NCI-H774 (cell line): ENCODE measurements at regions not wholly inside any gene's neighbourhood (a gene's known extent, or its start where the extent isn't known, plus 50 kb on each side); places are given as distances from the start of the nearest gene placed in this dataset.

Experiments used
- DNase-seq: peaks from one replicate; lab custom pipeline; 2025; lab: John Stamatoyannopoulos, UW

DNA sequence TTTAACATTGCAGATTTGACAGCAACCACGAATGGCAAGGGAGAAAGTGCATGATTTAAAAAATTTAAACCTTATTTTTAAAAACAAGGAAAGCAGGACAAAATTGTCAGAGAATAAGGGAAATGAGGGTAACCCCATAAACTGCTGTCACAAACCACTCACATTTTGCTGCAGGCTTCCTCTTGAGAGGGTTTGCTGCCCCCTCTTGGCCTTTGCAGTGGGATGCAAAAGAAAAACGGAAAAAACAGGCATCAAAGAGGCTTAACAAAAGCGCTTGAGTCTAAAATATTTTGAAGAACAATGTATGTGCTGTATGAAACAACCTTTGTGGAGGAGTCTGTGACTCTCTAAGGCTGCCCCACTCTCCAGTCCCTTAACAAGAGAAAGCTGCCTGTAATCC is 91.6 kb downstream of the TMX3 start:
- no peak for DNase-seq

DNA sequence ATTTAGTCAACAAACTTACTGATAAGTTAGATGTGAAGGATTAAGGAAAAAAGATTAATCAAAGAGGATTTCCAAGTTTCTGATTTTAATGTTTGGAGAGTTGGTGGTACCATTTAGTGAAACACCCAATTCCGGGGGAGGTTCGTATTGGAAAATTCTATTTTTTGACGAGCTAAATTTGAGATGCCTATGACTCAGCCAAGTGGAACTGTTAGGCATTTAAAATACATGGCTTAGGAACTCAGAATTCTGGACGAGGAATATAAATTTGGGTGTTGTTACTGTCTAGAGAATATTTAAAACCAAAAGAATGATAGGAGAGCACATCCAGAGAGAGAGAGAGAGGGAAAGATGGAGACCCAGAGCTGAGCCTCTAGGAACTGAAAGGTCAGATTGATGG is 103.6 kb downstream of the TMX3 start:
- no peak for DNase-seq

DNA sequence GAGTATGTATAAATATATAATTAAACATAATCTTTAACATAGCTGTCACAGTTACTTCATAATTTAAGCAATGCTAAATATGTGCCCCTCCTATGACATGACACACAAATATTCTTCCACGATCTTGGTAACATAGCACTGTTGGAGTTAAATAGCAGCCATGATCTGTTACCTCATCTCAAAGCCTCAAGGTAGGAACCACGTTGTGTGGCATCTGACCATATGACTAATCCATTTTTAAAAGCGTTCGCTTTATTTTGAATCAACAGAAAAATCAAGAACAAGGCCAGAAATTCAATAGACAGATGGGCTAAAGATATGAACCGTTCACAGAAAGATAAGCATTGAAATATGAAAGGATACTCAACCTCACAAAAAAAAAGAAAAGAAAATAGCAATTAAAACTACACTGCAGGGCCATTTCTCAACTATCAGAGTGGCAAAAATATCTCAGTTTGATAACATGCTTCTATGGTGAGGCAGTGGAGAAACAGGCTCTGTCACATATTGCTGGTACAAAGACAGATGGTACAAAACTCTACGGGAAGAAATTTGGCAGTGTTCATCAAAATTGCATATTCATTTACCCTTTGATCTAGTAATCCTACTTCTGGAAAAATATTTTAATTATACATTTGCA is 105.9 kb downstream of the TMX3 start:
- no peak for DNase-seq

DNA sequence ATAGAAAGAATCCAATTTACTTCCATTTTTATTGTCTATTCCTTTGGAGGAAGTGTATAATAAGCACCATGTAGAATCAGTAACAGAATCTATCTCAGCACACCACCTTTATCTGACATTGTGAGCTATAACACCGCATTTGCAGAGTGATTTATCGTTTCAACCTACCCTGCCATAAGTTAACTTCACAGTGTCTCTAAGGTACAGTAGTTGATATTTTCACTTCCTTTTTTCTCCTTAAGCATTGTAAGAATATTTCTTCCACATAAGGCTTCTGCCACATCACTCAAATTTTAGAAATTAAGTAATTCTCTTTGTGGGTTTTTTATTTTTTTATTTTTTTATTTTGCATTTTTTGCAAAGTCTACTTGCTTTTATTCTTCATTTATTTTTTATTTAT is 107.1 kb downstream of the TMX3 start:
- no peak for DNase-seq

DNA sequence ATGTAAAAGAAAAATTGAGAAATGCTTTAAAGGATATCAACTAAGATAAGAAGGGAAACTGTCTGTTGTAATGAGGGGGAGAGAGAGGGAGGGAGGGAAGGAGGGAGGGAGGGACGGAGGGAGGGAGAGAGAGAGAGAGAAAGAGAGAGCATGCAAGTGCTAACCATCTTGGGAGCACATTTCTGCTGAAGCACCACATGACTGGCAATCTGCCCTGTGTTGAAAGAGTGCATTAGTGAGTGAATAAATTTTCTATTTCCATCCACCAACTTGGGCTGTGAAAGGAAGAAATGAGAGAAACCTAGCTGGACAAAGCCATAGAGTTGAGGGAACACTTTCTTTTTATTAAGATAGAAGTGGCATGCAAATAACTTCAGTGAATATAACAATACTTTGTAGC is 110.7 kb downstream of the TMX3 start:
- DNase-seq: no peak

DNA sequence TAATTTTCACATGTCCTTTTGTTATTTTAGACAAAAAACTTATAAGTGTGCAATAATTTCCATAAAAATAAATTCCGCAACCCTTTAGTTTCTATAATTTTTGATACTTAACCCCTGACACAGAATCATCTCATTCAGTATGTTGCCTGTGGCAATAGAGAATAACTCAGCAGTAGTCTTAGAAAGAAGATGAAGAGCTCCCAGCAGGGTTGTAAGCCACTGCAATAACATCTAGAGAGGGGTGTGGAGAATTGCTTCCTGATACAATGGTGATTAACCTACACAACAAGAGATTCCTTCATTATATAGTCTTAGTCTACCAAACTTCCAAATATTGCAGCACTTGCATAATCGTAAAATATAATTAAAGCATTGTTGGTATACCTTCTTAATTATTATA is 118.9 kb downstream of the TMX3 start:
- DNase-seq: no peak

DNA sequence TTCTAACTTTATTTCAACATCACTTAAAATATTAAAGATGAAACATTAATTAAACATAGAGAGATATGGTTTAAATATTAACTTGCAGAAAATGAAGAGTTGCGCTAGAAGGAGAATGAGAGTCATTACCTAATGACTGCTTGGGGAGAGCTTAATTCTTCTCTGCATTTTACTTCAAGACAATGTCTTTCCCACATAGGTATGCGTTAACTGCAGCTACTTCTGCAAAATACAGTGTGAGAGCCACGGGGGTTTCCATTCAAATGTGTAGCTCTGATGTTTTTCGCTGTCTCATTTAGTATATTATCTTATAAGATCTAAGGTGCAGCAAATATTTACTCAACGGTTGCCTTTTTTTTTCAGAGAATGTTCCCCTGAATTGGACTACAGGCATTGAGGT is 126.7 kb downstream of the TMX3 start:
- no peak for DNase-seq

DNA sequence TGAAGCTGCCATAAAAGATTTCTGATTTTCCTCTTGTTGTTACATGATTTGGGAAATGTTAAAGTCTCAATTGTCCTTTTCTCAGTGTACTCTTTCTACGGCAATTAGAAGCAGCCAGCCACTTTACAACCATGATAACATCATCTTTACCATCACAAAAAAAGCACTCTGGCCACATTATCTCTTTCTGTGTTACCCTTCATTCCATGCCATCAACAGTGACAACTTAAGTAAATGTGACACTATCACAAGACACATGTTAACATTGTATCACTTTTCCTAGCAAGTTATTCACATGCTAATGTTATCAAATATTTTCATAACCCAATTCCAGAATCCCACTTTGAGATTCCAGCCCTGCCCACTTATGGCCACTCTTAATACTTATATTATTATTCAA is 131.2 kb downstream of the TMX3 start:
- no peak for DNase-seq

DNA sequence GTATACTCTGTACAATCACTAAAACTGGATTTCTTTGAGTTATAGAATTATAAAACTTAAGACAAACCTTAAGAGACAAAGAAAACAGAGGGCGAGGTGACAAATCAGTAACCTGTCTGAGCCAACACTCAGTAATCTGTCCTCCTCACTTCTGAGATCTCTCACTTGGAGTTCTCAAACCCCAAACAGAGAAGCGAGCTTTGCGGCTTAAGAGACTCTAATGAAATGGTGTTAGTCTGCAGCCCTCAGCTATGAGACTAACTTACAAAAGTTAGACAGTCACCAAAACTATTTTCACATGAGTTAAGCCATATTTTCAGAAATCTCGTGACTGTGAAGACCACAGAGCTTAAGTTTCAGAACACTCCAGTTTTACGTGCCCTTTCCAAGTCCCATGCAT is 140.6 kb downstream of the TMX3 start:
- no peak for DNase-seq

DNA sequence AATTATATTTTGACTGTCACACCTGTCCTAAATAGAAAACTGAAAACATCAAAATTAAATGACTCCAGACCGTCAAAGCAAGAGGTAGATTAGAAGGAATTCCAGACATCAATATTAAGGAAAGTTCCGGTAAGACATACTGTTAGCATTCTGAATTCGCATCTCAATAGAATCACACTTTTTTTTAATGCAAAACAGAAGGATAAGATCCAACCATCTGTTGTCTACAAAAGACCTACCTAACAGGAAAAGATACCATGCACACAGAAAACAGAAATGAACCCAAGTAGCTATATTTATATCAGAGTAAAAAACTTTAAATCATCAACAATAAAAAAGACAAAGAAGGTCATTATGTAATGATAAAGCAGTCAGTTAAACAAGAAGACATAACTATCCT is 145.0 kb downstream of the TMX3 start:
- DNase-seq: no peak

DNA sequence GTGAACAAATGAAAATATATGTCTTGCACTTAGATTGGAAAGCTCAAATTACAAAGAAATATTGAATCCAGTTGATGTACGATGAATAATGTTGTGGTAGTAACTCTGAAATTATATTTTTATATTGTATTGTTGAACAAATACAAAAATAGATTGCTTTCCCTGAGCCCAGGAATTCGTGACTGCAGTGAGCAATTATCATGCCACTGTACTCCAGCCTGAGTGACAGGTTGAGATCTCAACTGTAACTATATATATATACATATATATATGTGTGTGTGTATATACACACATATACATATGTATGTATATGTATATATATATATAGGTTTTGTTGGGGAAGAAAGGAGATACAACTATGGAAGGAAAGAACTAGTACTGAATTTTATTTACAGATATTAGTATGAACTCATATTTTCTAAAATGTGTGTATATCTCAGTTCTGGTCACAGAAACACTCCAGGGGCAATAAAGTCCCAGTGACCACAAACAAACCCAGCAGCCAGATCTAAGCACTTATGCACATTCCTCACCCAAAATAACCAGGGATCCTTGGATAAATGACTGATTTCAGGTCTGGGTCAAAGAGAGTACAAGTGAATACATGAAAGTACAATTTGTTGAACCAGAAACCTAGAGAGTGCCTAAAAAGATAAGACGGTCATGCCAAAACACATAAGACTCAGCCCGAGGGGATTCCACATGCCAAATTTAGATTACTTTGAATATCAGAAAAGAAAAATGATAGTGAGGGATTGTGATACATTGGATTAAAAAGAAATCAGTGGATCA is 146.3 kb downstream of the TMX3 start:
- no peak for DNase-seq

DNA sequence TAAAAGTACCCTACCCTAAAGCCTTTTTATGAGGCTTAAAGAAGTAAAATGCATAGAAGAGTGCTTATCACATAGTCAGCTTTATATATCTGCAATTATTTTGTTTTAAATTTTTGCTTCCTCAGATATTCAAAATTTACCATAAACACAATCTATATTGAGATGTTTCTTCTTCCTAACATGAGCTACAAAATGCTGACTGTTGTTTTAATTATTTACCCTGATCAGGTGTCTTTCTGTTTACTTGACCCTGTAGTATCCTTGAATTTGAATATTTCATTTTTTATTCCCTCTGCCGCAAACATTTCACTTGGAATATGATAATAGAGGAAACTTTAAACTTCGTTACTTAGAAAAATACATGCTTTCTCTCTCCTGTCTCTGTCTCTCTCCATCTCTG is 147.9 kb downstream of the TMX3 start:
- no peak for DNase-seq

DNA sequence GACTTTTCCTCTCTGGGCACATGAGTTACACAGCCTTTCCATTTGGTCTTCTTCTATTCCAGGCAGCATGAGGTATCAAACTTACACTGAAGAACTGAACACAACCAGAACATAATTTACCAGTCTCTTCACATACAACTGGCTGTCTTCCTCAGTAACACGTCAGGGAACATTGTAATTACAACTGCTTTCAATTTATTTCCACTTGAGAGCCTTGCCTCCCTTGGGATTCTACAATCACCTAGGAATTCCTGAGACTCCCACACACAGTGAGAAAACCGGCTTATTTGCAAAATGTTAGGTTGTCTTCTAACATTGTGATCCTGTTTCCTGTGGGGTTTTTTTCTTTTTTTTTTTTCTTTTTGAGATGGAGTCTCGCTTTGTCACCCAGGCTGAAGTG is 149.9 kb downstream of the TMX3 start:
- no peak for DNase-seq

DNA sequence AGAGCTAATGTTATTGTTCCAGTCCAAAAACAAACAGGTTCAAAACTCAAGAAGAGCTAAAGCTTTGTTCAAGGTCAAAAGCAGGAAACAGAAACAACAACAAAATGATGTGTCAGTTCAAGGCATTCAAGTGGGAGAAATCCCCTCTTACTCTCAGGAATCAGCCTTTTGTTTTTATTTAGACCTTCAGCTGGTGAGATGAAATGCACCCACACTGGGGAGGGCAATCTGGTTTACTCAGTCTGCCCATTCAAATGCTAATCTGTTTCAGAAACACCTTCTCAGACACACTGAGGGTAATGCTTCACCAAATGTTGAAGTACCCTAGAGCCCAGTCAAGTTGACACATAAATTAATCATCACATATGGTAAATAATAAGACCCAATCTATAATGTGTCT is 150.6 kb downstream of the TMX3 start:
- no peak for DNase-seq

DNA sequence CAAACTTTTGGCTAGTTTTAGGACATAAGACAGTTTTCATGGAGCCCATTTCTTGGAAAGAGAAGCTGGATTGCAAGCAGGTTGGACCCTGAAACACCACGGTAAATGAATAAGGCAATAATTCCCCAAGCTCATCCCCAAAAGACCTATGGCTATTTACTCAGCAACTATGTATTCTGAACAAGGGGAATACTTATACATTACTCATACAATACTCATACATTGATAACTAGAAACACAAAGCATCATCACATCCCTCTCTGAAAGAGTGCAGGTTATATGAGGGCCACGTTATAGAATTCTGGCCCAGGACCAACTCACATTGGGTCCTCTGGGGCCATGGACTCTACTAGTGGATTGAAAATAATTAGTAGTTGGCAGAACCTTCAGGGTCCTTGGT is 154.8 kb downstream of the TMX3 start:
- DNase-seq: no peak

DNA sequence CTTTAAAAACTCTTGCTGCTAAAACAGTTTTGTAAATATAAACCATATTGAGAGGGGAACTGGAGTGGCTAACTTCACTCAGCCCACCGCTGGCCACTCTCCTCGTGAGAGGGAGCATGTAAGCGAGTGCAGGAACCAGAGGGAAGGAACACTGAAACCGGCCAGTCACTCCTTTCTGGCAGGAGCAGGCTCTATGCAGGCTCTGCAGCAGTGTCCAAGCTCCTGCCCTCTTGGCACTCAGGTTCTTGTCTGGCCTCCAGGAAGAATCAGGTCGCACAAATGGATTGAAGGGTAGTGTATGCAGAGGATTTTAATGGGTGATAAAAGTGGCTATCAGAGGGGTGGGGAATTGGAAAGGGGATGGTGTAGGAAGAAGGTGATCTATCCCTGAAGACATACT is 157.7 kb downstream of the TMX3 start:
- no peak for DNase-seq

DNA sequence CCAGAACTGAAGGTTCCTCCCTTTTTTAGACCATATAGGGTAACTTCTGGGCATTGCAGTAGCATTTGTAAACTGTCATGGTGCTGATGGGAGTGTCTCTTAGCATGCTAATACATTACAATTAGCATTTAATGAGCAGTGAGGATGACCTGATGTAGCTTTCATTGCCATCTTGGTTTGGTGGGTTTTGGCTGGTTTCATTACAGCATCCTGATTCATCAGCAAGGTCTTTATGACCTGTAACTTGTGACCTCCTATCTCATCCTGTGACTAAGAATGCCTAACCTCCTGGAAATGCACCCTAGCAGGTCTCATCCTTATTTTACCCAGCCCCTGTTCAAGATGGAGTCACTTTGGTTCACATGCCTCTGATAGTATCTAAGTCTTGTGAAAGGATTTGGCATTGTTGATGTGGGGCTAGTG is 159.0 kb downstream of the TMX3 start:
- no peak for DNase-seq

DNA sequence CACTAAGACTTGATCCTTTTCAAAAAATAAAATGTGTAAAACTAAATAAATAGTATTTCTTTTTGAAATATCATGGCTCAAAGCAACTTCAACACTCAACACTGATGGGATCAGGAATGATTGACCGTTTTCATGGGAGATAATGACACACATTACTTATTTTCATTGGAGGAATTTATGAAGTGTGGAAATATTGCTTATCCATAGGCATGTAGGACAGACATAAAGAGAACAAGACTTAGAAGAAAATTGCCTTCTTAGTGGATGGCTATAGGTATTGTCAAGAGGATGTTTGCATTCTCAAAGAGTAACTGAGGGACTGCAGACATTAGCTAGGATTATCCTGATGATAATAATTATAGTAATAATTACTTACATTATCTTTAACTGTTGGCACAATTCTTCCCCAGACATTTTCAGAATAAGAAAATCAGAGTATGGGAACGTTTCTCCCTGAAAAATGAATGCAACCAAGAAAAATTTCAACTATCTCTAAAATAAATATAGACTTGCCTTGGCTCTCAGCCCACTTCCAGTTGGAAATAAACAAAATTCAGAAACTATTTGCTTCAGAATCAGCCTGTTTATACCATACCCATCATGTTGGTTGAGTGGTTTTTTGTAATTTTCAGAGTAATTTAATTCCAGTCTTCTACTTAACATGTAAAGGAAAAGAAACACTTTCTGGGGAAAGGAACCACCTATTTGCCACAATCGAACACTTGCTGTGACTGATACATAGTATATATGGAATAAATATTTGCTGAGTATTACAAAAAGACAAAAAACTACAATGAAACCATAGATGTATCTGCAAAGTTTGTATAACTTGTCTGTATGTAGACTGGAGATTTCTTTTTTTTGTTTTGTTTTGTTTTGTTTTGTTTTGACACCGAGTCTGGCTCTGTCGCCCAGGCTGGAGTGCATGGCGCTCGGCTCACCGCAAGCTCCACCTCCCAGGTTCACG is 165.7 kb downstream of the TMX3 start:
- no peak for DNase-seq

DNA sequence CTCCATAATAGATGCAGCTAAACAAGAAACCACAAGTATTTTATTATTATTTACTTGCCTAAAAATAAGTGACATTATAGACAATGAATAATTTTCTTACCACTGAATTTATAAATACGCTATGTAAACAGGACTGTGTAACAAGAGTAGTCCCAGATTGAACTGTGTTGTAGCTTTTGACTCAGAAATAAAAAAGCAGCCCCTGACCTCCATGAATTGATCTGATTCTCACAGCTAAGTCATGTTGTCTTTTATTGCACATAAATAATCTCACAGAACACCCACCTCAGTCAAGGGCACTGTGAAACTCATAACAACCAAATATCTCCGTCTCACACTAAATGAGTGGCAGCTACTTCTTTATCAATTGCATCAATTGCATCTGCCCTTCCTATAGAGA is 171.6 kb downstream of the TMX3 start:
- no peak for DNase-seq

DNA sequence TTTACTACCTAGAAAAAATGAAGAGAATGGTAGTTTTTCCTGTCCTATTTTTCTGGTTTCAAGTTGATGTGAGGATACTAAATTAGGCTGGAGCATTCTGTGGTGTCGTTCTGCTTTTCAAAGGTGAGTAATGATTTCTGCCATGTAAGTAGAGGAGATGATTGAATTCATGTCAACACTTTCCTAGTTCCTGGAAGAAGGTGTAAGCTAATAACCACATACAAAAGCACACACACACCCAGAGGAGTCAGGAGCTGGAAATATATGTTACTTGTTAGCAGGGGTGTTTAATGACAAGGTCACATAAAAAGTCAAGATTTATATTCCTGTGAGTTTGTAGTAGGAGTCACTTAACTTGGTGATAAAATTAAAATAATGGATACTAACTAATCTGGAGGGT is 172.1 kb downstream of the TMX3 start:
- no peak for DNase-seq

DNA sequence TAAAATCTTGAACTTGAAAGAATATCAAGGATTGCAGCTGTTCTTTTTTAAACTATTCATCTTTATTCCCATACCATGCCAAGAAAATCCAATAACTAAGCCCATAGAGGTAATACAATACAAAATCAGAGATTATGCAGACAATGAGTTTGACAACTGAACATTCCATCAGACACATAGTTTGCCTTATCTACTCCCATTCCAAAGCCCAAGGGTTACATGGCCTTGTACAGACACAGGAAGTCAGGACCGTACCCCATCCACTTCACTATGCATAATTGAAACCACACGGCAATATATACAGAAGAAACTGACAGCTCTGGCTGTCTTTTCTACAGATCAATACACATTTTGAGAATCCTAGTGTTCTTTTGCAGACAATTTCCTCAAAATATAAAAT is 181.3 kb downstream of the TMX3 start:
- no peak for DNase-seq

DNA sequence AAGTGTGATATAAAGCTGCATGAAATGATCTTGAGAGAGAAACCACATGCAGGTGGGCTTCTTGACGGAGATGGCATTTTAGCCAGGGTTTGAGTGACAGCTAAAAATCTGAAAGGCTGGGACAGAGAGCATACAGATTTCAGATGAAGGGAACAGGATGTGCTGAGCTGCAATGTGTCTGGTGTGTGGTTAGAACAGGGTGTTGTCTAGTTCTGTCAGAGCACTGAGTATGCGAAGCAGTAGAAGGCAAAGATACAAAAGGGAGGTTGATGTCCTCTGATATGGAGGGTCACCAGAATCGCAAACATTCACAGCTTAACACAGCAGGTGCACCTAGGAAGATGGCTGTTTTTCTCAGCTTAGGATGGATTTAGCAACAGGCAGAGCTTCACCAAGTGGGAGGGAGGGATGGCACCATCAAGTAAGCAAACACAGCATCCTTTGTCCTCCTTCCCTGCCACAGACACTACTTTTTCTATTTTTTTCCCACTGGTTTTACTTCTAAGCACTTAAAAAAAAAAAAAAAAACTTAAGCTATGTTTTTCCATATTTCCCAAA is 182.5 kb downstream of the TMX3 start:
- DNase-seq: no peak

DNA sequence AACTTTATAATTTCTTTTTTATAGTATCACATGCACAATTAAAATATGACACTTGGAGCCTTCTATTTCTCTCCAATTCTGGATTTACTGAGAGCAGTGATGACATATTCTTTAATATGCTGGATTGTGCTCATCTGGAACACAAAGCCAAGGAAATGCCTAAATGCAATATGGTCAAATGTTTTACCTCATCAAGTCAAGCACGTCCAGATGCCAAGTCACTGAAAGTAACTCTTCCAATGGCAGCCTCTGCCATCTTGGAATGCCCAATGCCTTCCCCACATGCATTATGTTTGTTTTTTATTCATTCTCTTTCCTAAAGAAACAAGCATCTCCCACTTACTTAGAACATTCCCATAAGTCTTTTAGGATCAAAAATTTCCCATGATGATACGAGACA is 189.8 kb downstream of the TMX3 start:
- DNase-seq: no peak
